Myocyte (in vitro differentiated cells): ENCODE measurements at regions not wholly inside any gene's neighbourhood (a gene's known extent, or its start where the extent isn't known, plus 50 kb on each side); places are given as distances from the start of the nearest gene placed in this dataset.
"Not testable (repeated sequence)": the region's sequence is repeated elsewhere in the genome, so short reads cannot be mapped to it uniquely, and the experiment has no call there.

Experiments
- DNase-seq: peaks from one replicate; pipeline ENCODE4 v3.0.0-alpha.2; 2012; ENCODE audit warnings: low read depth

- DNase-seq = no peak
Observed at GRCh38 chr1:95518310-95518709, 284.3 kb downstream of the RWDD3 start.

GRCh38 chr1:95520390-95520789 lies 286.4 kb downstream of the RWDD3 start:
- no peak for DNase-seq

GRCh38 chr1:95532335-95532734 lies 298.3 kb downstream of the RWDD3 start:
- DNase-seq = no peak

GRCh38 chr1:95534985-95535384 lies 301.0 kb downstream of the RWDD3 start:
- no peak for DNase-seq

GRCh38 chr1:95535614-95536013 lies 301.6 kb downstream of the RWDD3 start:
- no peak for DNase-seq

GRCh38 chr1:95536501-95536900 lies 302.5 kb downstream of the RWDD3 start:
- DNase-seq = no peak

GRCh38 chr1:95537176-95537575 lies 303.2 kb downstream of the RWDD3 start:
- no peak for DNase-seq

- DNase-seq = not testable (repeated sequence)
Observed at GRCh38 chr1:95538242-95538641, 304.2 kb downstream of the RWDD3 start.

- DNase-seq = peak; percentile 70
Observed at GRCh38 chr1:95542936-95543335, 308.9 kb downstream of the RWDD3 start.

GRCh38 chr1:95547005-95547404 lies 313.0 kb downstream of the RWDD3 start:
- DNase-seq = no peak

- DNase-seq = no peak
Observed at GRCh38 chr1:95548211-95548610, 314.2 kb downstream of the RWDD3 start.

- DNase-seq = no peak
Observed at GRCh38 chr1:95551201-95551600, 317.2 kb downstream of the RWDD3 start.

GRCh38 chr1:95553595-95553994 lies 319.6 kb downstream of the RWDD3 start:
- no peak for DNase-seq

GRCh38 chr1:95554408-95554807 lies 320.4 kb downstream of the RWDD3 start:
- DNase-seq = no peak

GRCh38 chr1:95558791-95559190 lies 324.8 kb downstream of the RWDD3 start:
- no peak for DNase-seq

- DNase-seq = no peak
Observed at GRCh38 chr1:95561346-95561745, 327.3 kb downstream of the RWDD3 start.

GRCh38 chr1:95562230-95562629 lies 328.2 kb downstream of the RWDD3 start:
- DNase-seq = peak; percentile 11

- no peak for DNase-seq
Observed at GRCh38 chr1:95572002-95572401, 338.0 kb downstream of the RWDD3 start.

GRCh38 chr1:95572962-95573361 lies 339.0 kb downstream of the RWDD3 start:
- no peak for DNase-seq

- no peak for DNase-seq
Observed at GRCh38 chr1:95575291-95575690, 341.3 kb downstream of the RWDD3 start.

GRCh38 chr1:95578462-95578861 lies 344.5 kb downstream of the RWDD3 start:
- no peak for DNase-seq

GRCh38 chr1:95582191-95582590 lies 348.2 kb downstream of the RWDD3 start:
- no peak for DNase-seq

GRCh38 chr1:95582746-95583145 lies 348.7 kb downstream of the RWDD3 start:
- DNase-seq = no peak

GRCh38 chr1:95583661-95584210 lies 349.7 kb downstream of the RWDD3 start:
- DNase-seq = no peak
